Omental fat pad (tissue), 3 donors: ENCODE measurements at regions not wholly inside any gene's neighbourhood (a gene's known extent, or its start where the extent isn't known, plus 50 kb on each side); places are given as distances from the start of the nearest gene placed in this dataset.

ENCODE experiments used
- ATAC-seq: fragments of 150-250 bp; one replicate; pipeline ENCODE4 v1.9.1; 2016; ENCODE audit warnings: mild to moderate bottlenecking, moderate library complexity; ENCODE audit not compliant: low FRiP score
- DNase-seq: peaks from one replicate; pipeline ENCODE4 v3.0.0-alpha.2; 2019; ENCODE audit warnings: low spot score
- TF ChIP-seq, protein P1 (sequence below), 3 donors: fragments of 450-650 bp; IDR thresholded peaks; one replicate each; pipeline ENCODE4 v1.5.1; 2016 to 2017; ENCODE audit warnings: antibody characterized with exemption in 3 of 3, mild to moderate bottlenecking in 3 of 3, moderate library complexity in 2 of 3

DNA sequence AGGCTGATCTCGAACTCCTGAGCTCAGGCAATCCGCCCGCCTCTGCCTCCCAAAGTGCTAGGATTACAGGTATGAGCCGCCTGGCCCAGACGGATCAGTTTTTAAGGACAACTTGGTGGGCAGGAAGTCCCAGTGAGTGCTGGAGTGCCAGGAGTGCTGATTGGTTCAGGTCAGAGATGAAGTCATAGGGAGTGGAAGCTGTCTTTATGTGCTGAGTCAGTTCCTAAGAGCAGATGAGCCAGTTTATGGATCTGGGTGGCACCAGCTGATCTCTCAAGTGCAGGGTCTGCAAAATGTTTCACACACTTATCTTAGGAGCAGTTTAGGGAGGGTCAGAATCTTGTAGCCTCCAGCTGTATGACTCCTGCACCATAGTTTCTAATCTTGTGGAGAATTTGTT lies 292.1 kb upstream of the ELAVL2 start:
- DNase-seq: no peak
- TF ChIP-seq, protein P1, sequence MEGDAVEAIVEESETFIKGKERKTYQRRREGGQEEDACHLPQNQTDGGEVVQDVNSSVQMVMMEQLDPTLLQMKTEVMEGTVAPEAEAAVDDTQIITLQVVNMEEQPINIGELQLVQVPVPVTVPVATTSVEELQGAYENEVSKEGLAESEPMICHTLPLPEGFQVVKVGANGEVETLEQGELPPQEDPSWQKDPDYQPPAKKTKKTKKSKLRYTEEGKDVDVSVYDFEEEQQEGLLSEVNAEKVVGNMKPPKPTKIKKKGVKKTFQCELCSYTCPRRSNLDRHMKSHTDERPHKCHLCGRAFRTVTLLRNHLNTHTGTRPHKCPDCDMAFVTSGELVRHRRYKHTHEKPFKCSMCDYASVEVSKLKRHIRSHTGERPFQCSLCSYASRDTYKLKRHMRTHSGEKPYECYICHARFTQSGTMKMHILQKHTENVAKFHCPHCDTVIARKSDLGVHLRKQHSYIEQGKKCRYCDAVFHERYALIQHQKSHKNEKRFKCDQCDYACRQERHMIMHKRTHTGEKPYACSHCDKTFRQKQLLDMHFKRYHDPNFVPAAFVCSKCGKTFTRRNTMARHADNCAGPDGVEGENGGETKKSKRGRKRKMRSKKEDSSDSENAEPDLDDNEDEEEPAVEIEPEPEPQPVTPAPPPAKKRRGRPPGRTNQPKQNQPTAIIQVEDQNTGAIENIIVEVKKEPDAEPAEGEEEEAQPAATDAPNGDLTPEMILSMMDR (IDR thresholded peaks at IDR 0.05): no peak
- no peak for ATAC-seq

DNA sequence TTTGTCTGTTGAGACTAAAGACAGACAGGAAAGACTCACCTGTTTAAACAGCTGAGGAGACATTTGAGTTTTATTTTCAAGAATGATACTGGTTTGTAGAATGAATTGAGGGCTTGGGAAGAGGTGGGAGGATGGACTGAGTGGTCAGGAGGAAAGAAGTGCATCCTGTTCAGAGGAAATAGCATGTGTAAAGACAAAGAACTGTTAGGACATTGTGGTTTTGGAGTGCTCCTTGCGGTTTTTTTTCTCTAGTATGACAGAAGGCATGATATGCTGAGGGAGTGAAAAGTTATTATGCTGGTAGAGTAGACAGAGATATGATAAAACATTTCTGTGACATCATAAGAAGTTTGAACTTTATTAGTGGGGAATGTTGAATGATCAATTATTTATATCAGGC lies 270.7 kb upstream of the ELAVL2 start:
- ATAC-seq: no peak
- DNase-seq: no peak
- TF ChIP-seq, protein P1 (IDR thresholded peaks at IDR 0.05): no peak

DNA sequence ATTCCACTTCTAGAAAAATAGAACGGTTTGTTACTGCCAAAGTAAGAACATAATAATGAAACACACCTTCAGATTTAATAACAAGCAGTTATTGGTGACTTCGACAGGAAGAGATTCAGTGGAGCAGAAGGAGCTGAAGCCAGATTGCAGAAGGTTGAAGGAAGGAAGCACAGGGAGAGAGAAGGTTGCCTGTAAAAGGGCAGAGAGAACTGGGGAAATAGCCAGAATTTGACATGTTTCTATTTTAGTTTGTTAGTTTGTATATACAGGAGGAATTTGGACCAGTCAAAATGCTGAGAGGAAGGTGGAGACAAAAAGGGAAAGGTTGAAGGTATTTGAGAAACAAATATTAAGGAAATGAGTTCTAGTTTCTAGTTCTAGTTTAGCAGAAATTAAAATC lies 269.2 kb upstream of the ELAVL2 start:
- ATAC-seq (no peak), DNase-seq (no peak)
- TF ChIP-seq, protein P1 (IDR thresholded peaks at IDR 0.05): no peak

DNA sequence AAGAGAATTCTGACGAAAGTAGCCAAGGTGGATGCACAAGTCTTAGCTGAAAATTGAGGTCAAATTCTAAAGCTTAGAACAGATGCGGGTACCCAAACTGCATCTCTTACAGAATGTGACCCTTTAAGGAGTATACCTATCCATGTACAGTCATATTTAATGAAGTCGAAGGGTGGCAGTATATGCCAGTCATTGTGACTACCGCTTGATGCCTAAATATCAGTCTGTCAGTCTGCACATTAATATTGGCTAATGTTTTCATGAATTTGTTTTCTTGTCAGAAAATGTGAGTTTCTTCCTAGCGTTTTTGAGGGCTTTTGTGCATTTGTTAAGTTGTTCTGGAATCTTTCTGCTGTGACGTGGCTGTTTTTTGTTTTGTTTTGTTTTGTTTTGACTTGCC lies 264.5 kb upstream of the ELAVL2 start:
- TF ChIP-seq, protein P1 (IDR thresholded peaks at IDR 0.05): no peak
- DNase-seq (no peak), ATAC-seq (no peak)

DNA sequence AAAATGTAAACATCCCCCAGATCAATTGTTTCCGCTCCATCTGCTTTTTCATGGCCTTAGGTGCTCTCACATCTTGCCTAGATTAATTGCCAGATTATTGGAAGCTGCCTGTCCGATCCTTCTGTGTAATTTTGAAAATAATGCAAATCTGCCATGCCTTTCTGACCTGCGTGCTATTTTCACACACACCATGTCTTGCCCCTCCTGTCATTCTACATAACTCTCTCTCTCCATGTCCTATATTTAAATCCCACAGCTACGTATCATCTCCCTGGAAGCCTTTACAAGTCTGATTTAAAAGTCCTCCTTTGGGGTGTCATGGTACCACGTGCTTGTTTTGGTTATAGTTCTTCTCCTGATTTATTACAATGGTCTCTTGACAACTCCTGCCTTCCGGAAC lies 247.6 kb upstream of the ELAVL2 start:
- no peak for ATAC-seq
- TF ChIP-seq, protein P1 (IDR thresholded peaks at IDR 0.05): no peak
- DNase-seq: no peak

DNA sequence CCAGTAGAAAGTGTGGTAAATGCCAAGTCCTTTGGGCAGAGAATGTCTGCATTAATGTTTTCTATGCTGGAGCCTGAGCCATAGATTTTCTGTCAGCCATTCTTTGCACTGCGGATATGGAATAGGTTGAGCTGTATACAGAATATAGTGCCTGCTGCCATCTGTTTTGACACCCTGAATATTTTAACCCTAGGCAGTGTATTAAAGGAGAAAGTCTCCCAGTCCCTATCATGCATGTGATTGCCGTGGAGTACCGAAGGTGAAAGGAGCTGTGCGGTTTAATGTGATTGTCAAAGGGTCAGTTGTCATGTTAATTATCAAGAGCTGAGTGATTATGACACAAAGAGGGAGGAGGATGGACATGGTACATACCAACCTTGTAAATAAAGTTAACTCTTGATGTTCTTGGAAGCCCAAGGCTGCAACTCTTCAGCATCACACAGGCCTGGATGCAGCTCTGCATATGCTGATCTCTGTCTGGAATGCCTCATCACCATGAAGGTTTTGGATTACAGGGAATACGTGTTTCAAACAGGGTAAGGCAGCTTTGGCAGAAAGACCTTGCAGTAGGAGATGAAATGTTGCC lies 247.1 kb upstream of the ELAVL2 start:
- DNase-seq: no peak
- ATAC-seq: no peak
- TF ChIP-seq, protein P1 (IDR thresholded peaks at IDR 0.05): no peak

DNA sequence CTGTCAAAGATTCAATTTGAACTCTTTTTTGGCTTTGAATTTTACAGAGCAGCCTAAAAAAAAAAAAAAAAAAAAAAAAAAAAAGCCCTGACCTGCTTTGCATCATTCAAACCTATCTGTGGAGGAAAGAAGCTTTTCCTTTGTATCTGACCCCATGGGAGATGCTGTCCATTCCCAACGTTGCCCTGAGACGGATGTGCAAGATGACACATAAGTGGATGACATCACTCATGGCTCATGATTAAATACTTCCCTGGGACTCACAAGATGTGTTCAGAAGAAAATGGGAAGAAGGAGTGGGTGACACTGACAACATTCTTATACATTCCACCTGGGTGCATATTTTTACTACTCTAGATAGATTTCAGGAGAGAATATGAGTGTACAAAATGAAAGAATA lies 245.7 kb upstream of the ELAVL2 start:
- TF ChIP-seq, protein P1 (IDR thresholded peaks at IDR 0.05): no peak
- no peak for ATAC-seq

More for the DNA sequence above, 245.7 kb upstream of the ELAVL2 start:
- no peak for DNase-seq
